ENCODE measurements at regions not wholly inside any gene's neighbourhood (a gene's known extent, or its start where the extent isn't known, plus 50 kb on each side); places are given as distances from the start of the nearest gene placed in this dataset.

DNA sequence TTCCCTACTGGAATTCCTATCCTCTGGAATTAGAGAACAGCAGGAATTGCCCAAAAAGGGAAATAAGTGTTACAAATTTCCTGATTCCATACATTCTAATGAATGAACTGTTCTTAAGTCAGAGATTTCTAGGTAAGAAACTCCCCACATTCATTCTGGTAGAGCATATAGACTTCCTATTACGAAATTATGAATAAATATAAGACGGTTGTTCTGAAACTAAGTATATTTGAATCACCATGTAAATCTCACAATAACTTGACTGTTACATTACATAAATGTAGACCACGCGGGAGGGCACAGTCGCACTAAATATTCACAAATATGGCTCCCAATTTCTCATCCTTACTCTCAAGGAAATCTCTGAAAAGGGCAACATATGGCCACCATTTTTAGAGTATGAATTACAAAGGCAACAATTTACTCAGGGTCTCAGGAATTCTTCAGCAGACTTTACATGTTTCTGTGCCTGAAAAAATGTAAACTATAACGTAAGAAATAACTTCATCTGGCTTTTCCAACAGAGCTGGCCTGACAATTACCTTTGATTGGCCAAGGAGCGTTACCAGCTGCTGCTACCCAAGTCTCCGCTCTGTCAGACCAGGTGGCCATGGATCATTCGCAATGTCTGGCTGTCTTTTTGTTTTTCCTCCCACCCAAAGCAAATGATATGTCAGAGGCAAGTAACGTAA lies 115.8 kb downstream of the MPP7 start:
- Histone ChIP-seq H3K4me3 (replicated peaks in 1 of 3; ENCODE audit: insufficient read depth in 1 of 3, low read depth in 1 of 3, low read length in 3 of 3) (no peak overlapping the region), H3K27ac (ENCODE audit: insufficient read depth, low read depth, low read length) (no peak overlapping the region), H3K36me3 (ENCODE audit: control insufficient read depth in 2 of 2, extremely low read depth in 1 of 2, insufficient read depth in 2 of 2, low read length in 2 of 2) (no peaks in the 10 kb centered on the region), H3K4me2 (ENCODE audit: insufficient read depth, low read length) (no peak overlapping the region), H3K4me1 (ENCODE audit: control insufficient read depth, extremely low read depth, insufficient read depth, low read length) (no peaks in the 10 kb centered on the region), H3K27me3 (ENCODE audit: control insufficient read depth in 2 of 2, insufficient read depth in 2 of 2, low read length in 2 of 2) (no peaks in the 10 kb centered on the region), H3K79me2 (ENCODE audit: control insufficient read depth, insufficient read depth, low read length) (no peaks in the 10 kb centered on the region), H3K9ac (replicated peaks; ENCODE audit: extremely low read depth, insufficient read depth, low read length) (no peak overlapping the region), H4K20me1 (replicated peaks; ENCODE audit: control insufficient read depth, extremely low read depth, insufficient read depth, low read length) (no peaks in the 10 kb centered on the region), H3K9me3 (replicated peaks; ENCODE audit: control insufficient read depth, insufficient read depth, low read length) (no peaks in the 10 kb centered on the region), H3K9me1 (replicated peaks; ENCODE audit: control insufficient read depth, extremely low read depth, insufficient read depth, low read length) (no peaks in the 10 kb centered on the region), H2AFZ (ENCODE audit: low read depth, low read length) (no peak overlapping the region)
- TF ChIP-seq JUN (IDR thresholded peaks at IDR 0.05; ENCODE audit: borderline replicate concordance, insufficient read depth, insufficient read length, low read depth) (no peak), GATA2 (IDR thresholded peaks at IDR 0.05; ENCODE audit: insufficient read depth, insufficient read length, low read depth, low read length) (no peak), POLR2A (IDR thresholded peaks at IDR 0.05; ENCODE audit: low read depth, low read length) (no peak)
- no peak for DNase-seq (ENCODE audit: low read depth, low spot score)
- dilution Hi-C loops (cut with MboI; ENCODE audit: extremely low pct_ligation_motif_present, low sequenced_read_pairs): no loop called here
- CTCF ChIA-PET: no interaction called here
- no TSS peak for BruUV-seq (replicated peaks)
- POLR2A ChIA-PET: no interaction called here
- no peak for FAIRE-seq
- intact Hi-C loops (cut with micrococcal nuclease): no loop called here

DNA sequence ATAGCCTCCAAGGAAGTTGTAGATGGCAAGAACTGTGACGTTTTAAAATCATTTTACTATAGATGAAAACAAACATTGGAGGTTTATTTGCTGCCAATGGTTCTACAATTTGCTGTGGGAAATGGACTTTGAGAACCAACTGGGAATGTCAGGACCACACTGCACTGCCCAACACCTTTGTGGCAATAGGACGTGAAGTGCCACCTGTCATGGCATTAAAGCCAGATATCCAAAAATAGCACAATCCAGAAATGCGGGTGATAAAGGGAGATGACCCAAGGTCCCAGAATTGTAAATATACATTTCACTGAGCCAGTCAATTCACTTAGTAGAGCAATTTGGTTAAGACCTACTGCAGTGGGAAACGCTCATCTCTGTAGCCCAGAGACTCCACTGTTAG lies 116.4 kb downstream of the MPP7 start:
- no peak for TF ChIP-seq FOS (IDR thresholded peaks at IDR 0.05; ENCODE audit: borderline replicate concordance, insufficient read depth, low read length)
- TF ChIP-seq, protein P1, sequence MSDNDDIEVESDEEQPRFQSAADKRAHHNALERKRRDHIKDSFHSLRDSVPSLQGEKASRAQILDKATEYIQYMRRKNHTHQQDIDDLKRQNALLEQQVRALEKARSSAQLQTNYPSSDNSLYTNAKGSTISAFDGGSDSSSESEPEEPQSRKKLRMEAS (IDR thresholded peaks at IDR 0.05; ENCODE audit: insufficient read depth, insufficient read length): no peak
- Histone ChIP-seq H4K20me1 (replicated peaks; ENCODE audit: control insufficient read depth, extremely low read depth, insufficient read depth, low read length) (no peaks in the 10 kb centered on the region), H3K4me1 (ENCODE audit: control insufficient read depth, extremely low read depth, insufficient read depth, low read length) (no peaks in the 10 kb centered on the region), H2AFZ (ENCODE audit: low read depth, low read length) (no peak overlapping the region), H3K9me3 (replicated peaks; ENCODE audit: control insufficient read depth, insufficient read depth, low read length) (no peaks in the 10 kb centered on the region), H3K9ac (replicated peaks; ENCODE audit: extremely low read depth, insufficient read depth, low read length) (no peak overlapping the region), H3K27ac (ENCODE audit: insufficient read depth, low read depth, low read length) (no peak overlapping the region), H3K9me1 (replicated peaks; ENCODE audit: control insufficient read depth, extremely low read depth, insufficient read depth, low read length) (no peaks in the 10 kb centered on the region), H3K27me3 (ENCODE audit: control insufficient read depth in 2 of 2, insufficient read depth in 2 of 2, low read length in 2 of 2) (no peaks in the 10 kb centered on the region), H3K36me3 (ENCODE audit: control insufficient read depth in 2 of 2, extremely low read depth in 1 of 2, insufficient read depth in 2 of 2, low read length in 2 of 2) (no peaks in the 10 kb centered on the region), H3K79me2 (ENCODE audit: control insufficient read depth, insufficient read depth, low read length) (no peaks in the 10 kb centered on the region), H3K4me2 (ENCODE audit: insufficient read depth, low read length) (no peak overlapping the region), H3K4me3 (replicated peaks in 1 of 3; ENCODE audit: insufficient read depth in 1 of 3, low read depth in 1 of 3, low read length in 3 of 3) (no peak overlapping the region)
- ChIA-PET CTCF (no interaction called here), POLR2A (no interaction called here)
- no peak for DNase-seq (ENCODE audit: low read depth, low spot score)
- no peak for FAIRE-seq
- BruUV-seq (replicated peaks): no TSS peak
- dilution Hi-C loops (cut with MboI; ENCODE audit: extremely low pct_ligation_motif_present, low sequenced_read_pairs): no loop called here
- intact Hi-C loops (cut with micrococcal nuclease): no loop called here

All from endothelial cell of umbilical vein (primary cell).